DND-41 (cell line): ENCODE measurements at regions not wholly inside any gene's neighbourhood (a gene's known extent, or its start where the extent isn't known, plus 50 kb on each side); places are given as distances from the start of the nearest gene placed in this dataset.

Source experiments
- EZH2 ChIP-seq: IDR thresholded peaks from 3 replicates; pipeline ENCODE4 v1.6.1; 2012; ENCODE audit warnings: borderline replicate concordance, low read depth, mild to moderate bottlenecking, moderate library complexity, low read length, inconsistent platforms; ENCODE audit not compliant: severe bottlenecking
- TF ChIP-seq, protein P1 (sequence below): IDR thresholded peaks from 2 replicates; pipeline ENCODE4 v1.5.1; 2012; ENCODE audit warnings: borderline replicate concordance, low read length, moderate library complexity, mild to moderate bottlenecking; ENCODE audit not compliant: poor library complexity, severe bottlenecking; ENCODE audit errors: extremely low read depth

GRCh38 chr9:92173318-92173717 lies 58.1 kb upstream of the SPTLC1 start:
- TF ChIP-seq, protein P1, sequence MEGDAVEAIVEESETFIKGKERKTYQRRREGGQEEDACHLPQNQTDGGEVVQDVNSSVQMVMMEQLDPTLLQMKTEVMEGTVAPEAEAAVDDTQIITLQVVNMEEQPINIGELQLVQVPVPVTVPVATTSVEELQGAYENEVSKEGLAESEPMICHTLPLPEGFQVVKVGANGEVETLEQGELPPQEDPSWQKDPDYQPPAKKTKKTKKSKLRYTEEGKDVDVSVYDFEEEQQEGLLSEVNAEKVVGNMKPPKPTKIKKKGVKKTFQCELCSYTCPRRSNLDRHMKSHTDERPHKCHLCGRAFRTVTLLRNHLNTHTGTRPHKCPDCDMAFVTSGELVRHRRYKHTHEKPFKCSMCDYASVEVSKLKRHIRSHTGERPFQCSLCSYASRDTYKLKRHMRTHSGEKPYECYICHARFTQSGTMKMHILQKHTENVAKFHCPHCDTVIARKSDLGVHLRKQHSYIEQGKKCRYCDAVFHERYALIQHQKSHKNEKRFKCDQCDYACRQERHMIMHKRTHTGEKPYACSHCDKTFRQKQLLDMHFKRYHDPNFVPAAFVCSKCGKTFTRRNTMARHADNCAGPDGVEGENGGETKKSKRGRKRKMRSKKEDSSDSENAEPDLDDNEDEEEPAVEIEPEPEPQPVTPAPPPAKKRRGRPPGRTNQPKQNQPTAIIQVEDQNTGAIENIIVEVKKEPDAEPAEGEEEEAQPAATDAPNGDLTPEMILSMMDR = no peak
- TF ChIP-seq EZH2 = no peak
